H1 (cell line): ENCODE measurements at regions not wholly inside any gene's neighbourhood (a gene's known extent, or its start where the extent isn't known, plus 50 kb on each side); places are given as distances from the start of the nearest gene placed in this dataset.

Experiments
- CTCF ChIA-PET: fragments of 300-600 bp; sonication (Branson Sonifier 250); formaldehyde crosslinking; loops from one replicate; lab custom pipeline; 2021; ENCODE audit not compliant: partially characterized antibody; lab: Charles Lee
- POLR2A ChIA-PET: fragments of 300-600 bp; sonication (Branson Sonifier 250); formaldehyde crosslinking; loops from one replicate; lab custom pipeline; 2021; ENCODE audit warnings: inconsistent platforms; ENCODE audit not compliant: partially characterized antibody; lab: Charles Lee
- DNase-seq, 2 experiments: peaks; one replicate each; pipeline versions ENCODE4 v3.0.0 to v3.0.0-alpha.2; 2010 to 2022; ENCODE audit warnings: low spot score in 2 of 2, low read depth in 1 of 2, mixed read lengths in 1 of 2
- FAIRE-seq: peaks from 2 replicates; lab custom pipeline; 2011; peaks lifted over from hg19 to GRCh38; lab: Jason Lieb, UNC
- H2AFZ ChIP-seq: 2 replicates; pipeline ENCODE4 v1.8.1; 2012; ENCODE audit warnings: low read length, inconsistent platforms
- H2AK5ac ChIP-seq: 2 replicates; pipeline ENCODE4 v1.6.1; 2013; ENCODE audit warnings: low read depth, low read length
- H2BK120ac ChIP-seq: replicated peaks from 2 replicates; pipeline ENCODE3; 2013; ENCODE audit warnings: low read depth, low read length, inconsistent platforms
- H2BK12ac ChIP-seq: 2 replicates; pipeline ENCODE4 v1.6.1; 2013; ENCODE audit warnings: low read depth, low read length
- H2BK15ac ChIP-seq: 2 replicates; pipeline ENCODE4 v1.6.1; 2013; ENCODE audit warnings: low read length
- H2BK20ac ChIP-seq: 2 replicates; pipeline ENCODE4 v1.6.1; 2013; ENCODE audit warnings: low read length
- H2BK5ac ChIP-seq: 2 replicates; pipeline ENCODE4 v1.6.1; 2013; ENCODE audit warnings: low read depth, low read length
- H3K14ac ChIP-seq: 2 replicates; pipeline ENCODE4 v1.6.1; 2013; ENCODE audit warnings: inconsistent platforms; ENCODE audit not compliant: insufficient read length
- H3K18ac ChIP-seq: 2 replicates; pipeline ENCODE4 v1.6.1; 2013; ENCODE audit warnings: low read length; ENCODE audit errors: extremely low read depth
- H3K23ac ChIP-seq: 2 replicates; pipeline ENCODE4 v1.6.1; 2013; ENCODE audit warnings: inconsistent platforms; ENCODE audit not compliant: insufficient read length
- H3K23me2 ChIP-seq: 2 replicates; pipeline ENCODE4 v1.6.1; 2013; ENCODE audit warnings: low read depth, low read length
- H3K27ac ChIP-seq: 2 replicates; pipeline ENCODE4 v1.6.1; 2011; ENCODE audit warnings: low read depth, low read length, inconsistent platforms
- H3K27me3 ChIP-seq, 4 experiments: replicated peaks in 1 of 4; 1 replicate in 1 of 4; 2 replicates in 3 of 4; pipeline versions ENCODE4 v1.6.1 to v1.8.1; 2011 to 2013; ENCODE audit warnings: low read length in 3 of 4, mild to moderate bottlenecking in 3 of 4, inconsistent platforms in 2 of 4, mixed read lengths in 2 of 4, moderate library complexity in 1 of 4; ENCODE audit not compliant: control insufficient read depth in 3 of 4, insufficient read depth in 3 of 4; ENCODE audit errors: extremely low read depth in 1 of 4
- H3K36me3 ChIP-seq, 4 experiments: 2 replicates each; pipeline versions ENCODE4 v1.6.1 to v1.8.1; 2011 to 2013; ENCODE audit warnings: mild to moderate bottlenecking in 4 of 4, low read length in 3 of 4, moderate library complexity in 2 of 4, control low read depth in 1 of 4, inconsistent platforms in 1 of 4; ENCODE audit not compliant: insufficient read depth in 4 of 4, control insufficient read depth in 2 of 4
- H3K4ac ChIP-seq: replicated peaks from 2 replicates; pipeline ENCODE3; 2013; ENCODE audit warnings: low read length, low read depth, mixed read lengths, inconsistent platforms; ENCODE audit not compliant: insufficient read length
- H3K4me1 ChIP-seq, 4 experiments: replicated peaks in 1 of 4; 1 replicate in 1 of 4; 2 replicates in 3 of 4; pipeline versions ENCODE4 v1.6.1 to v1.8.1; 2011 to 2013; ENCODE audit warnings: low read length in 3 of 4, inconsistent platforms in 2 of 4, mixed read lengths in 1 of 4; ENCODE audit not compliant: insufficient read depth in 4 of 4, control insufficient read depth in 3 of 4
- H3K4me2 ChIP-seq, 2 experiments: 2 replicates each; pipeline versions ENCODE4 v1.6.1 to v1.8.1; 2011 to 2013; ENCODE audit warnings: low read depth in 2 of 2, low read length in 2 of 2, control low read depth in 1 of 2, inconsistent platforms in 1 of 2, mild to moderate bottlenecking in 1 of 2; ENCODE audit not compliant: insufficient read depth in 1 of 2
- H3K4me3 ChIP-seq, 4 experiments: fragments of 200-600, 300-600 bp in 1 of 4; sonication (generic), shearing (Covaris generic), sonication (Bioruptor Twin) in 1 of 4; 2 replicates each; pipeline versions ENCODE4 v1.5.1 to v1.8.1; 2011 to 2016; ENCODE audit warnings: low read length in 4 of 4, low read depth in 3 of 4, control low read depth in 2 of 4, inconsistent platforms in 2 of 4, mild to moderate bottlenecking in 2 of 4, mixed read lengths in 1 of 4, moderate library complexity in 1 of 4; ENCODE audit not compliant: insufficient read depth in 2 of 4; ENCODE audit errors: extremely low read depth in 1 of 4
- H3K56ac ChIP-seq: replicated peaks from 2 replicates; pipeline ENCODE3; 2013; ENCODE audit warnings: low read depth, mild to moderate bottlenecking, mixed read lengths, low read length, inconsistent platforms; ENCODE audit not compliant: insufficient read length
- H3K79me1 ChIP-seq: 2 replicates; pipeline ENCODE4 v1.6.1; 2013; ENCODE audit warnings: low read depth, low read length, control low read depth
- H3K79me2 ChIP-seq, 2 experiments: 2 replicates each; pipeline versions ENCODE4 v1.6.1 to v1.8.1; 2012 to 2013; ENCODE audit warnings: low read length in 2 of 2, mild to moderate bottlenecking in 2 of 2, inconsistent platforms in 1 of 2; ENCODE audit not compliant: insufficient read depth in 2 of 2, control insufficient read depth in 1 of 2
- H3K9ac ChIP-seq, 4 experiments: replicated peaks in 1 of 4; 1 replicate in 1 of 4; 2 replicates in 3 of 4; pipeline versions ENCODE4 v1.6.1 to v1.8.1; 2011 to 2013; ENCODE audit warnings: low read depth in 3 of 4, low read length in 3 of 4, control low read depth in 2 of 4, mild to moderate bottlenecking in 2 of 4, moderate library complexity in 2 of 4, inconsistent platforms in 1 of 4; ENCODE audit errors: extremely low read depth in 1 of 4
- H3K9me3 ChIP-seq, 2 experiments: 2 replicates each; pipeline versions ENCODE4 v1.6.1 to v1.8.1; 2012 to 2013; ENCODE audit warnings: mild to moderate bottlenecking in 2 of 2, moderate library complexity in 2 of 2, control low read depth in 1 of 2, inconsistent platforms in 1 of 2, low read depth in 1 of 2, low read length in 1 of 2, mixed read lengths in 1 of 2; ENCODE audit not compliant: insufficient read depth in 2 of 2
- H4K20me1 ChIP-seq, 2 experiments: replicated peaks in 1 of 2; 2 replicates each; pipeline versions ENCODE3 to v1.8.1; 2011 to 2013; ENCODE audit warnings: inconsistent platforms in 2 of 2, low read length in 2 of 2, mild to moderate bottlenecking in 1 of 2; ENCODE audit not compliant: insufficient read depth in 2 of 2, control insufficient read depth in 1 of 2
- H4K5ac ChIP-seq: 2 replicates; pipeline ENCODE4 v1.6.1; 2013; ENCODE audit warnings: low read length, low read depth, mixed read lengths, inconsistent platforms; ENCODE audit not compliant: insufficient read length
- H4K8ac ChIP-seq: 2 replicates; pipeline ENCODE4 v1.8.0; 2013; ENCODE audit warnings: mild to moderate bottlenecking, moderate library complexity, low read length, inconsistent platforms; ENCODE audit not compliant: insufficient read depth; ENCODE audit errors: extremely low read depth
- H4K91ac ChIP-seq: replicated peaks from 2 replicates; pipeline ENCODE3; 2013; ENCODE audit warnings: low read length, mixed read lengths, inconsistent platforms; ENCODE audit not compliant: insufficient read length
- BACH1 ChIP-seq: IDR thresholded peaks from 2 replicates; pipeline ENCODE4 v1.6.1; 2012; ENCODE audit warnings: low read length, improper control_type of control experiment
- BCL11A ChIP-seq, 2 experiments: IDR thresholded peaks; one replicate each; pipeline ENCODE4 v1.6.1; 2011; ENCODE audit warnings: low read depth in 2 of 2, low read length in 2 of 2, mild to moderate bottlenecking in 2 of 2
- CBX5 ChIP-seq: fragments of 300-800, 300-1000 bp; sonication (generic); IDR thresholded peaks from 2 replicates; pipeline ENCODE4 v1.7.1; 2016; ENCODE audit warnings: antibody characterized with exemption, low read length, low read depth
- FOSL1 ChIP-seq: IDR thresholded peaks from 2 replicates; pipeline ENCODE4 v1.6.1; 2011; ENCODE audit warnings: mild to moderate bottlenecking, low read depth, low read length, moderate library complexity; ENCODE audit not compliant: insufficient read depth
- HDAC6 ChIP-seq: IDR thresholded peaks from one replicate; pipeline ENCODE4 v1.7.1; 2012; ENCODE audit warnings: low read depth, mild to moderate bottlenecking, inconsistent platforms, low read length, moderate library complexity
- JUN ChIP-seq: IDR thresholded peaks from 2 replicates; pipeline ENCODE4 v1.6.1; 2011; ENCODE audit warnings: low read depth, mild to moderate bottlenecking, improper control_type of control experiment, low read length
- MAFK ChIP-seq: IDR thresholded peaks from 2 replicates; pipeline ENCODE4 v1.6.1; 2012; ENCODE audit warnings: low read depth, mild to moderate bottlenecking, improper control_type of control experiment, low read length
- PHF8 ChIP-seq: fragments of 200-600 bp; sonication (generic); conservative IDR thresholded peaks from 2 replicates; pipeline ENCODE4 v1.7.1; 2012; ENCODE audit warnings: low read depth, mild to moderate bottlenecking, inconsistent platforms, low read length, moderate library complexity
- POLR2A ChIP-seq, 2 experiments: IDR thresholded peaks; 1 replicate in 1 of 2; 2 replicates in 1 of 2; pipeline ENCODE4 v1.6.1; 2011; ENCODE audit warnings: low read depth in 2 of 2, low read length in 2 of 2, mild to moderate bottlenecking in 2 of 2; ENCODE audit errors: control extremely low read depth in 1 of 2
- POLR2AphosphoS5 ChIP-seq: IDR thresholded peaks from 2 replicates; pipeline ENCODE4 v1.6.1; 2011; ENCODE audit warnings: low read depth, low read length
- RXRA ChIP-seq: IDR thresholded peaks from 2 replicates; pipeline ENCODE4 v1.6.1; 2011; ENCODE audit warnings: low read depth, mild to moderate bottlenecking, low read length, moderate library complexity; ENCODE audit not compliant: insufficient read depth
- SP1 ChIP-seq: IDR thresholded peaks from 2 replicates; pipeline ENCODE4 v1.6.1; 2011; ENCODE audit warnings: low read depth, low read length
- SUZ12 ChIP-seq: fragments of 200-600 bp; sonication (generic); IDR thresholded peaks from 2 replicates; pipeline ENCODE4 v1.6.1; 2012; ENCODE audit warnings: mild to moderate bottlenecking, inconsistent platforms, low read length, moderate library complexity, mixed read lengths
- WGBS, 2 experiments: shearing (Covaris generic) in 1 of 2; methylation state at CpG; one replicate each; pipeline versions ENCODE4 v1.1.6 to v1.1.7; 2013 to 2015; ENCODE audit warnings: low lambda C conversion rate in 2 of 2, mixed read lengths in 2 of 2, inconsistent platforms in 1 of 2, low coverage in 1 of 2, missing lambda C conversion rate in 1 of 2; ENCODE audit not compliant: insufficient replicate concordance in 2 of 2, insufficient coverage in 1 of 2, insufficient read length in 1 of 2; ENCODE audit errors: extremely low coverage in 1 of 2, missing lambda C conversion rate in 1 of 2; 5-methylcytosine and 5-hydroxymethylcytosine counted together
- TF ChIP-seq, protein P1 (sequence below): IDR thresholded peaks from 2 replicates; pipeline ENCODE4 v1.6.1; 2012; ENCODE audit warnings: low read length, inconsistent platforms

DNA sequence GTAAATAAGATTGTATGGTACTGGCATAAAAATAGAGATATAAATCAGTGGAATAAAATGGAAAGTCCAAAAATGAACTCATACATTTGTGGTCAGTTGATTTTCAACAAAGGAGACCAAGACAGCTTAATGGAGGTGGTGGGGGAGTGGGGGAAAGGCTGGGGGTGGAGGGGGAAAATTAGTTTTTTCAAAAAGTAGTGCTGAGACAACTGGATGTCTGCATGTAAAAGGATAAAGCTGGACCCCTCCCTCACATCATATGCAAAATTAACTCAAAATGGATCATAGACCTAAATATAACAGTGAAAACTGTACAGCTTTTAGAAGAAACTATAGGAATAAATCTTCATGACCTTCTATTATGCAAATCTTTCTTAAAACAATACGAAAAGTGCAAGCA lies 107.0 kb downstream of the HMHB1 start:
- Histone ChIP-seq H3K4me3 (no peak overlapping the region), H3K27me3 (no peaks in the 10 kb centered on the region), H3K23ac (no peak overlapping the region), H4K91ac (no peak overlapping the region), H3K36me3 (no peaks in the 10 kb centered on the region), H4K5ac (no peak overlapping the region), H4K20me1 (no peaks in the 10 kb centered on the region), H3K79me2 (no peaks in the 10 kb centered on the region), H3K18ac (no peak overlapping the region), H3K9me3 (no peaks in the 10 kb centered on the region), H2BK15ac (no peak overlapping the region), H3K23me2 (no peaks in the 10 kb centered on the region), H2AFZ (no peak overlapping the region), H3K27ac (no peak overlapping the region), H3K9ac (no peak overlapping the region), H3K79me1 (no peaks in the 10 kb centered on the region), H3K4ac (no peak overlapping the region), H4K8ac (no peak overlapping the region), H2BK12ac (no peak overlapping the region), H3K14ac (no peak overlapping the region), H2BK20ac (no peak overlapping the region), H3K56ac (no peak overlapping the region), H2AK5ac (no peak overlapping the region), H3K4me2 (no peak overlapping the region), H2BK120ac (no peak overlapping the region), H2BK5ac (no peak overlapping the region), H3K4me1 (peaks cover 0 to 7% (median 0%) of the 10 kb centered on the region in 4 experiments; a peak in 2 of 7 replicates)
- DNase-seq (no peak), FAIRE-seq (no peak)
- POLR2A ChIA-PET: no interaction called here
- WGBS, 2 experiments: 95% methylated on average over 1 of the region's 1 CpG; no CpG with 5 or more reads in 1 of the 2 experiments
- no peak for TF ChIP-seq MAFK
- TF ChIP-seq BACH1: no peak
- TF ChIP-seq HDAC6: no peak
- TF ChIP-seq BCL11A (IDR thresholded peaks at IDR 0.05; ENCODE audit: low read depth in 2 of 2, low read length in 2 of 2): no peak
- TF ChIP-seq POLR2A (IDR thresholded peaks at IDR 0.05; ENCODE audit: control extremely low read depth in 1 of 2, low read depth in 2 of 2, low read length in 2 of 2): no peak
- no peak for TF ChIP-seq RXRA
- TF ChIP-seq SUZ12: no peak
- no peak for TF ChIP-seq SP1
- no peak for TF ChIP-seq FOSL1
- no peak for TF ChIP-seq JUN
- no peak for TF ChIP-seq PHF8
- TF ChIP-seq, protein P1, sequence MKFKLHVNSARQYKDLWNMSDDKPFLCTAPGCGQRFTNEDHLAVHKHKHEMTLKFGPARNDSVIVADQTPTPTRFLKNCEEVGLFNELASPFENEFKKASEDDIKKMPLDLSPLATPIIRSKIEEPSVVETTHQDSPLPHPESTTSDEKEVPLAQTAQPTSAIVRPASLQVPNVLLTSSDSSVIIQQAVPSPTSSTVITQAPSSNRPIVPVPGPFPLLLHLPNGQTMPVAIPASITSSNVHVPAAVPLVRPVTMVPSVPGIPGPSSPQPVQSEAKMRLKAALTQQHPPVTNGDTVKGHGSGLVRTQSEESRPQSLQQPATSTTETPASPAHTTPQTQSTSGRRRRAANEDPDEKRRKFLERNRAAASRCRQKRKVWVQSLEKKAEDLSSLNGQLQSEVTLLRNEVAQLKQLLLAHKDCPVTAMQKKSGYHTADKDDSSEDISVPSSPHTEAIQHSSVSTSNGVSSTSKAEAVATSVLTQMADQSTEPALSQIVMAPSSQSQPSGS: no peak
- TF ChIP-seq CBX5: no peak
- no peak for TF ChIP-seq POLR2AphosphoS5
- CTCF ChIA-PET: no interaction called here
